HS-5 (cell line): ENCODE measurements at regions not wholly inside any gene's neighbourhood (a gene's known extent, or its start where the extent isn't known, plus 50 kb on each side); places are given as distances from the start of the nearest gene placed in this dataset.
"Not testable (repeated sequence)": the region's sequence is repeated elsewhere in the genome, so short reads cannot be mapped to it uniquely, and the experiment has no call there.

Experiments used
- DNase-seq: peaks from one replicate; pipeline ENCODE4 v3.0.0-alpha.2; 2012; ENCODE audit warnings: low read depth

DNA sequence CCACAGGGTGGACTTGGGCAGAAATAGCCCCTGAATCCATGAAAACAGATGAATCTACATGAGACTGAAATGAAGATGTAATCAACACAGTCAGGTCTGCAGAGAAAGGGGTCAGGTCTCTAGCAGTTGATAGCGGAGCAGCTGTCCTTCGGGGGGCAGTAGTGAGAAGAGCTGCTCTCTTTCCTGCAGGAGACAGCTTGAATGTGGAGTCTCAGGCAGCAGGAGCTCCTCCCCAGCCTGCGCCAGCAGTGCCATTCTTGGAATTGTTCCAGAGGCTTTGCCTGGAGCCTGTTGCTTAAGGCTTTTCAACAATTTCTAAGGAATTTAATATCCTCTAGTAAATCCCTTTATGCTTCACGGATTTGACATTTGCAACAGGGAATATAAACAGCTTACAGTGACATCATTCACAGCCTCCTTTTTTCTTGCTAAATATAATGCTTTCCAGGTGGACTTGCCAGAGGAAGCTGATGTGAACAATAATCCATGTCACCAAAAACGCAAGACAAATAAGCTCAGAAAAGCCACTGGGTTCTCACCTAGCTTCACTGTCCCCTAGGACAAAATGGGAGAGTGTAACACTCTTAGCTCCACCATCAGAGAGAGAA is 1535.1 kb downstream of the RPIA start:
- not testable (repeated sequence) for DNase-seq

DNA sequence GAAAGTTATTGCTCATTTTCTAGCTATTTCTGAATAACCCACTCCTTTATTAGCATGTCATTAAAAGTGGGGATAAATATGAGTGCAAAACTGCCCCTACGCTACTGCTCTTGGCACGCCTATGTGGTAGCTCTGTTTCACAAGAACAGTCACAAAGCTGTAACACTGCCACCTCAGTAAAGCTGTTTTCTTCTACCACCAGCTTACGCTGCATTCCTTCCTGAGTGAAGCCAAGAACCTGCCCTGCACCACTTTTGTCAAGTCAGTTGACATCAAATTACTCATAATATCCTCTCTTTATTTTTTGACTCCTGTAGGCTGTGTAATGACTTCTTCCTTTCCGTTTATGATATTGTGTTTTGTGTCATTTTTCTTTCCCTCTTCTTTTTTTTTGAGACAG is 1539.7 kb downstream of the RPIA start:
- not testable (repeated sequence) for DNase-seq

DNA sequence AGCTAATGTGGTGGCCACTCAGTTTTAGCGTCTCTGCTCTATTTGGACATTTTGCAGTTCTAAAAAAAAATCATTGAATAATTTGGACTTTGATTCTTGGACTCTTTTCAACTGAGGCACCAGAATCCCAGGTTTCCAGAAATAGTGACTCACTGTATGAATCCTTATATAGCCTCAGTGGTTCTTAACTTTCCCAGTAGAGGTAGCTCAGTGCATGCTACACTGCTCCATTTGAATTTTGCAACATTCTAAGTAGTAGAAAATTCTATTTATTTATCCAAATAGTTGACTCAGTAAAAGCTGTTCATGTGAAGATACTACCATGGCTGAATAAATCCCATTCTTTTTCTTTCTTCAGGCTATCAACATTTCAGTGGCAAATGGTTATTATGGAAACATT is 1544.0 kb downstream of the RPIA start:
- not testable (repeated sequence) for DNase-seq

DNA sequence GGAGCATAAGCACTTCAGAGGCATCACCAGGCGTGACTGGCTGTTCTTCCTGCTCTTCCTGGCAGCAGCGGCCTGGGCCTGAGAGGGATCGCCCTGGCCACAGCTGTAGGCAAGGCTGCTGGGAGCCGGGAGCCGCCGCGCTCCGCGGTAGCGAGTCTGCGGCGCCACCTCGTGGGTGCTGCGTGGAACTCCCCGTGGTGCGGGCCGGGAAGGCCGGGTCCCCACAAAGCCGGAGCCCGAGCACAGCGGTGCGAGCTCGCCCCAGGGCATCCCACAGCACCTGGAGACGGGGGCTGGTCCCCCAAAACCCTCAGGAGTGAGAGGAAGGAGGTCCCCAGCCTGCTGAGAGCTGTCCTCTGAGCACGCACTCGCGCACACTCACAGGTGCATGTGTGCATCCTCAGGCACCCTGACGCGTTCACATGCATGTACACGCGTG is 1546.5 kb downstream of the RPIA start:
- DNase-seq: not testable (repeated sequence)

DNA sequence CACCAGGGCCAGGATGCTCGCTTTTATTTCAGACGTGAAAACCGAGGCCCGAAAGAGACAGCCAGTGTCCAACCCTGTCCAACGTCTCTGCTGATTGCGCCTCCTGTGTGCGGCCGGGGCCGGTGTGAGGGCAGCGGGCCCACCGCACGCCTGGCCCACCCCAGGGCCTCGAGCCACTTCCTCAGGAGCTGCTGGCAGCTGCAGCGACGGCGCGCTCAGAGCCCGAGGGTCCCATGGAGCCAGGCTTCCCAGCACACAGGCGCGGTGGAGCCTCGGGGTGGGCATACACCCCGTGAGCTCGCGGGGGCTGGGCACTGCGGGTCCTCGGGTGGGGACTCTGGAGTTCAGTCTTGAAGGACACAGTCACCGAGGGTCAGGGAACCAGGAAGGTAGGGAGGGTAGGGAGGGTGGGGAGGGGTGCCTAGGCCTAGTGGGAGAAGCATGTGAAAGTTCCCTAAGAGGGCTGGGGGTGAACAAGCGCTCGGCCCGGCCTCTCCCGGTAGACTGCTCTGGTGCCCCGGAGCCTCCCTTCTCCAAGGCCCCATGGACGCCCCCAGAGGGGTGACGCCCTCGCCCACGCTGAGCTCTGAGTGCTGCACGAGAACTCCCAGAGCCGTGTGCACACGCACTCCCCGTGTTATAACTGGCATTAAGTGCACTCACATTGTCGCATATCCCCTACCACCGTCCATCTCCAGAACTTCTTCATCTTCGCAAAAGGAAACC is 1547.2 kb downstream of the RPIA start:
- not testable (repeated sequence) for DNase-seq

DNA sequence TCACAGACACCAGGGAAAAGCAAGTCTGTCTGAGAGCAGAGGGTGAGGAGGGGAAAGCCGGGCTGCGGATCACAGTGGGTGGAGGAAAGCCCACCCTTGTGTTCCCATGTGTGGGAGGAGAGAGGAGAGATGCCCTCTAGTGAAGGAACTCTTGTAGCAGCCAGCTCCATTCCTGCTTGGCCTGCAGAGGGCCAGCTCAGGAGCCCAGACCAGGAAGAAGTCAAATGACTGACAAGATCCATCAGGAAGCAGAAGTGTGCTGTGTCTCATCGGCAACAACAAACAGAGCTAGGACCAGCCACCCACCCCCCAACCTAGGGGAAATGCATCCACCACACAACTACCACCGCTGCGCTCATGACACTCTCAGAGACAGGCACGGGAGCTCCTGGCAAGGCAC is 1548.3 kb downstream of the RPIA start:
- not testable (repeated sequence) for DNase-seq

DNA sequence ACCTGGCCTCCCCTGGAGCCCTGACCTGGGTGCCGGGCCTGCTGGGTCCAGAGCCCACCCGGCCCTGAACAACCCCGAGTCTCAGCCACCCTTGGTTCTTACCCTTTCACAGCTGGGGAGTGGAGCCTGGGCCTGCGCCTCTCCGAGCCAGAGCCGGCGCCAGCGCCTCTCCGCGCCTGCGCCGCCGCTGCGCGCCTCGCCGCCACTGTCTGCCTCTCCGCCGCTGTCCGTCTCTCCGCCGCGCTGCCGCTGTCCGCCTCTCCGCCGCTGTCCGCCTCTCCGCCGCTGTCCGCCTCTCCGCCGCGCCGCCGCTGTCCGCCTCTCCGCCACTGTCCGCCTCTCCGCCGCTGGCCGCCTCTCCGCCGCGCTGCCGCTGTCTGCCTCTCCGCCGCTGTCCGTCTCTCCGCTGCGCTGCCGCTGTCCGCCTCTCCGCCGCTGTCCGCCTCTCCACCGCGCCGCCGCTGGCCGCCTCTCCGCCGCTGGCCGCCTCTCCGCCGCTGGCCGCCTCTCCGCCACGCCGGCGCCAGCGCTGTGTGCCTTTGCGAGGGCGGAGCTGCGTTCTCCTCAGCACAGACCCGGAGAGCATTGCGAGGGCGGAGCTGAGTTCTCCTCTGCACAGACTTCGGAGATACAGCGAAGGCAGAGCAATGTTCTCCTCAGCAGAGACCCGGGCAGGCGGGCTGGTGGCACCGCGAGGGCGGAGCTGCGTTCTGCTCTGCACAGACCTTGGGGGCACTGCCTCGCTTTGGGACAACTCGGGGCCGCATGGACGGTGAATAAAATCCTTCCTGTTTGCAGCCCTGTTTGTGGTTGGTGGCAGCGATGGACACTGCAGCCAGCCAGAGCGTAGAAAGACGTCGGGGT is 1553.7 kb downstream of the RPIA start:
- not testable (repeated sequence) for DNase-seq

DNA sequence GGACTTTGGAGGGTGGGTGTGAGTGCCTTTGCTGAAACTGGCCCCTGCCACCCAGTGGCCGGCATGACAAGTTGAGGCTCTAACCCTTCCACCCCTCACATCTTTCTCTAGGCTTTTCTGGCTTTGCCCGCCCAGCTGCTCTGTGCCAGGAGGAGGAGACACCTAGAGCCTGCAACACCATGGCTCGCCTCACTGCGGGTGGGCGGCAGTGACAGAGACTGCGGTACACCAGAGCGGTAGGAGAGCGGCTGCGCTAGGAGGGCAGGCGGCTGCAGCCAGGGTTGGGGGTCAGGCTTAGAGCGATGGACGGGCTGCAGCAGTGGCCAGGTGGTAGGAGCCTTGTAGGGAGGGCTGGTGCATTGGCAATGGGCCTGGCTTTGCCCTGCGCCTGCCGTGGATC is 1556.9 kb downstream of the RPIA start:
- DNase-seq: not testable (repeated sequence)

DNA sequence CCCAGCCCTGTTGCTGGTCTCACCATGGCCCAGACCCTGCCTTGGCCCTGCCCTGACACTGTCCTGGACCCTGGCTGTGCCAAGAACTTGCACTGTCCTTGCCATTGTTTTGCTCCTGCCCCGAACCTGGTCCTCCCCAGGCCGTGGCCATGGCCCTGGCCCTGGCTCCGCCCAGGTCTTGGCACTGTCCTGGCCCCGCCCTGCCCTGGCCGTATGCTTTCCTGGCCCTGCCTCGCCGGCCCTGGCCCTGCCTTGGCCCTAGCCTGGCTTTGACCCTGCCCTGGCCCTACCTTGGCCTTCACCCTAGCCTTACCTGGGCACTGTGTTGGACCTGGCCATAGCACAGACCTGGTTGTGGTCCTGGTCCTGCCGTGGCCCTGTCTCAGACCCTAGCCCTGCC is 1558.9 kb downstream of the RPIA start:
- not testable (repeated sequence) for DNase-seq

DNA sequence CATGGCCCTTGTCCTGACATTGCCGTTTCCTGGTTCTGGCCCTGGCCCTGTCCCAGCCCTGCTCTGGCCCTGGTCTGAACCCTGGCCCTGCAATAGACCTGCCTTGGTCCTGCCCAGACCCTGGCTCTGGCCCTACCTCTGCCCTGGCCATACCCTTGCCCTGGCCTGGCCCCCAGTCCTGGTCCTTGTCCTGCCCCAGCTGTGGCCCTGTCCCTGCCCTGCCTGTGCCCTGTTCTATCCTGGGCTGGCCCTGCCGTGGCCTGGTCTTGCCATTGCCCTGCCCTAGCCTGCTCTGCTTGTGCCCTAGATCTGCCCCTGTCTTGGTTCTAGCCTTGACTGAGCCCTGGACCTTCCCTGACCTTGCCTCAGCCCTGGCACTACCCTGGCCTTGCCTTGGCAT is 1560.1 kb downstream of the RPIA start:
- DNase-seq: not testable (repeated sequence)

DNA sequence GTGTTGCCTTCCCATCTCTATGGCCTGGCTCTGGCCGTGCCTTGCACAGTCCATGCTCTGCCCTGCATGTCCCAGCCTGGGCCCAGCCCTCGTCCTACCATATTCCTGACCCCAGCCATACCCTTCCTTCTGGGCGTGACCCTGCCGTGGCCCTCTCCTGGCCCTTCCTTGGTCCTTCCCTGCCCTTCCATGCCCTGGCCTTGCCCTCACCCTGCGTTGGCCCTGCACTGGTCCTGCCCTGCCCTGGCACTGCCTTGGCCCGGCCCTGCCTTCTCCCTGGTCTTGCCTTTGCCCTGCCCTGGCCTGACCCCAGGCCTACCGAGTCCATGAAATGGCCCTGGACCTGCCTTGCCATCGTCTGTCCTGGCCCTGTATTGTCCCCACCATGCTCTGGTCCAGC is 1561.8 kb downstream of the RPIA start:
- not testable (repeated sequence) for DNase-seq

DNA sequence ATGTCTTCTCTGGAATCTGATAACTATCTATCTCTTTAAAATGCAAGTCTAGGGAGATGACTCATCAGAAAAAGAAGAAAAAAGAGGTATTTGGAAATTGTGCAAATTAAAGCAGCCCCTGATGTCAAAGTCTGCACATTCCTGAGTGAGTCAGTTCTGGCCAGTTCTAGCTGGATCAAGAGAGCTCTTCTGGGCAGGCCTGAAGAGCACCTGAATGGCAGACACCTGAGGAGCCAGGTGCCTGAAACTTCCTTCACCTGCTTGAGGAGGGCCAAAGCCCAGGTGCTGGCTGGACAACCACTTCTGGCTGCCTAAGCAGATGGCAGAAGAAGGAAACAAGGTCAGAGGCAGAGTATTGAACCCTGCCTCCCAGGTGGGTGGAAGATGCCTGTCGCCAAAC is 1575.4 kb downstream of the RPIA start:
- not testable (repeated sequence) for DNase-seq

DNA sequence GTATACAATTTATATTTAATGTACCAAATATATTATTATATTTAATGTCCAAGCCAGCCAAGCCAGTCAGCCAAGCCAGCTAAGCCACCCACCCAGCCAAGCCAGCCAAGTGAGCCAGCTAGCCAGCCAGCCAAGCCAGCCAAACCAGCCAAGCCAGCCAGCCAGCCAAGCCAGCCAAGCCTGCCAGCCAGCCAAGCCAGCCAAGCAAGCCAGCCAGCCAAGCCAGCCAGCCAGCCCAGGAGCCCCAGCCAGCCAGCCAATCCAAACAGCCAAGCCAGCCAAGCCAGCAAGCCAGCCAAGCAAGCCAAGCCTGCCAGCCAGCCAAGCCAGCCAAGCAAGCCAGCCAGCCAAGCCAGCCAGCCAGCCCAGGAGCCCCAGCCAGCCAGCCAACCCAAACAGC is 1596.3 kb downstream of the RPIA start:
- not testable (repeated sequence) for DNase-seq

DNA sequence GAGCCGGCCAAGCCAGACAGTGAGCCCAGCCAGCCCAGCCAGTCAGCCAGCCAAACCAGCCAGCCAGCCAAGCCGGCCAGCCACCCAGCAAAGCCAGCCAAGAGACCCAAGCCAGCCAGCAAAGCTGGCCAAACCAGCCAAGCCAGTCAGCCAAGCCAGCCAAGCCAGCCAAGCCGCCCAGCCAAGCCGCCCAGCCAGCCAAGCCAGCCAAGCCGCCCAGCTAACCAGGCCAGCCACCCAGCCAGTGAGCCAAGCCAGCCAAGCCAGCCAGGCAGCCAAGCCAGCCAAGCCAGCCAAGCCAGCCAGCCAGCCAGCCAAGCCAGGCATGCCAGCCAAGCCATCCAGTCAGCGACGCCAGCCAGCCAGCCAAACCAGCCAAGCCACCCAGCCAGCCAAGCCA is 1596.9 kb downstream of the RPIA start:
- DNase-seq: not testable (repeated sequence)

DNA sequence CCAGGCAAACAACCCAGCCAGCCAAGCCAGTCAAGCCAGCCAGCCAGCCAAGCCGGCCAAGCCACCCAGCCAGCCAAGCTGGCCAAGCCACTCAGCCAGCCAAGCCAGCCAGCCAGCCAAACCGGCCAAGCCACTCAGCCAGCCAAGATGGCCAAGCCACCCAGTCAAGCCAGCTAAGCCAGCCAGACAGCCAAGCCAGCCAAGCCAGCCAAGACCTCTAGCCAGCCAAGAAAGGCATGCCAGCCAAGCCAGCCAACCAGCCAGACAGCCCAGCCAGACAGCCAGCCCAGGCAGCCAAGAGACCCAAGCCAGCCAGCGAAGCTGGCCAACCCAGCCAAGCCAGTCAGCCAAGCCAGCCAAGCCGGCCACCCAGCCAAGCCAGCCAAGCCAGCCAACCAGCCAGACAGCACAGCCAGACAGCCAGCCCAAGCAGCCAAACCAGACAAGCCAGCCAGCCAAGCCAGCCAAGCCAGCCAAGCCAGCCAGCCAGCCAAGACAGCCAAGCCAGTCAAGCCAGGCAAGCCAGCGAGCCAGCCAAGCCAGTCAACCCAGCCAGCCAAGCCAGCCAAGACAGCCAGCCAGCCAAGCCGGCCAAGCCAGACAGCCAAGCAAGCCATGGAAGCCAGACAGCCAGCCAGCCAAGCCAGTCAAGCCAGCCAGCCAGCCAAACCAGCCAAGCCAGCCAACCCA is 1598.0 kb downstream of the RPIA start:
- DNase-seq: not testable (repeated sequence)

DNA sequence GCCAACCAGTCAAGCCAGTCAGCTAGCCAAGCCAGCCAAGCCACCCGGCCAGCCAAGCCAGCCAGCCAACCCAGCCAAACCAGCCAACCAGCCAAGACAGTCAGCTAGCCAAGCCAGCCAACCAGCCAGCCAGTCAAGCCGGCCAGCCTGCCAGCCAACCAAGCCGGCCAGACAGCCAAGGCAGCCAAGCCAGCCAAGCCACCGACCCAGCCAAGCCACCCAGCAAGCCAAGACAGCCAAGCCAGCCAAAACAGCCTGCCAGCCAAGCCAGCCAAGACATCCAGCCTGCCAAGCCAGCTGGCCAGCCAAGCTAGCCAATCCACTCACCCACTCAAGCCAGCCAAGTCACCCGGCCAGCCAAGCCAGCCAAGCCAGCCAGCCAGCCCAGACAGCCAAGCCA is 1599.2 kb downstream of the RPIA start:
- not testable (repeated sequence) for DNase-seq

DNA sequence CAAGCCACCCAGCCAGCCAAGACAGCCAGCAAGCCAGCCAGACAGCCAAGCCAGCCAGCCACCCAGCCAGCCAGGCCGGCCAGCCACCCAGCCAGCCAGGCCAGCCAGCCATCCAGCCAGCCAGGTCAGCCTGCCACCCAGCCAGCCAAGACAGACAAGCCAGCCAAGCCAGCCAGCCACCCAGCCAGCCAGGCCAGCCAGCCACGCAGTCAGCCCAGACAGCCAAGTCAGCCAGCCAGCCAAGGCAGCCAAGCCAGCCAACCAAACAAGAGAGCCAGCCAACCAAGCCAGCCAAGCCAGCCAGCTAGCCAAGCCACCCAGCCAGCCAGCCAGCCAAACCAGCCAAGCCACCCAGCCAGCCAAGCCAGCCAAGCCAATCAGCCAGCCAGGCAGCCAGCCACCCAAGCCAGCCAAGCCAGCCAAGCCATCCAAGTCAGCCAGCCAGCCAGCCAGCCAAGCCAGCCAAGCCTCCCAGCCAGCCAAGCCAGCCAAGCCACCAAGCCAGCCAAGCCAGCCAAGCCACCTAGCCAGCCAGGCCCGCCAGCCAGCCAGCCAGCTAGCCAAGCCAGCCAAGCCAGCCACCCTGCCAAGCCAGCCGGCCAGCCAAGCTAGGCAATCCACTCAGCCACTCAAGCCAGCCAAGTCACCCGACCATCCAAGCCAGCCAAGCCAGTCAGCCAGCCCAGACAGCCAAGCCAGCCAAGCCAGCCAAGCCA is 1599.9 kb downstream of the RPIA start:
- not testable (repeated sequence) for DNase-seq

DNA sequence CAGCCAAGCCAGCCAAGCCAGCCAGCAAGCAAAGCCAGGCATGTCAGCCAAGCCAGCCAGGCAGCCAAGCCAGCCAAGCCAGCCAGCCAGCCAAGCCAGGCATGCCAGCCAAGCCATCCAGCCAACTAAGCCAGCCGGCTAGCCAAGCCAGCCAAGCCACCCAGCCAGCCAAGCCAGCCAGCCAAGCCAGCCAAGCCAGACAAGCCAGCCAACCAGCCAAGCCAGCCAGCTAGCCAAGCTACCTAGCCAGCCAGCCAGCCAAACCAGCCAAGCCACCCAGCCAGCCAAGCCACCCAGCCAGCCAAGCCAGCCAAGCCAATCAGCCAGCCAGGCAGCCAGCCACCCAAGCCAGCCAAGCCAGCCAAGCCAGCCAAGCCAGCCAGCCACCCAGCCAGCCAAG is 1600.5 kb downstream of the RPIA start:
- DNase-seq: not testable (repeated sequence)

DNA sequence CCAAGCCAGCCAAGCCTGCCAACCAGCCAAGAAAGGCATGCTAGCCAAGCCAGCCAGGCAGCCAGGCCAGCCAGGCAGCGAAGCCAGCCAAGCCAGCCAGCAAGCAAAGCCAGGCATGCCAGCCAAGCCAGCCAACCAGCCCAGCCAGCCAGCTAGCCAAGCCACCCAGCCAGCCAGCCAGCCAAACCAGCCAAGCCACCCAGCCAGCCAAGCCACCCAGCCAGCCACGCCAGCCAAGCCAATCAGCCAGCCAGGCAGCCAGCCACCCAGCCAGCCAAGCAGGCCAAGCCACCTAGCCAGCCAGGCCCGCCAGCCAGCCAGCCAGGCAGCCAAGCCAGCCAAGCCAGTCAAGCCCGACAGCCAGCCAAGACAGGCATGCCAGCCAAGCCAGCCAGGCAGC is 1601.0 kb downstream of the RPIA start:
- DNase-seq: not testable (repeated sequence)

DNA sequence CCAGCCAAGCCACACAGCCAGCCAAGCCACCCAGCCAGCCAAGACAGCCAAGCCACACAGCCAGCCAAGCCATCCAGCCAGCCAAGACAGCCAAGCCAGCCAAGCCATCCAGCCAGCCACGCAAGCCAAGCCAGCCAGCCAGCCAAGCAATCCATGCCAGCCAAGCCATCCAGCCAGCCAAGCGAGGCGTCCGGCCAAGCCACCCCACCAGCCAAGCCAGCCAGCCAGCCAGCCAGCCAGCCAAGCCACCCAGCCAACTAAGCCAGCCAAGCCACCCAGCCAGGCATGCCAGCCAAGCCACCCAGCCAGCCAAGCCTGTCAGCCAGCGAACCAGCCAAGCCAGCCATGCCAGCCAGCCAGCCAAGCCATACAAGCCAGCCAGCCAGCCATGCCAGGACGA is 1601.8 kb downstream of the RPIA start:
- not testable (repeated sequence) for DNase-seq

DNA sequence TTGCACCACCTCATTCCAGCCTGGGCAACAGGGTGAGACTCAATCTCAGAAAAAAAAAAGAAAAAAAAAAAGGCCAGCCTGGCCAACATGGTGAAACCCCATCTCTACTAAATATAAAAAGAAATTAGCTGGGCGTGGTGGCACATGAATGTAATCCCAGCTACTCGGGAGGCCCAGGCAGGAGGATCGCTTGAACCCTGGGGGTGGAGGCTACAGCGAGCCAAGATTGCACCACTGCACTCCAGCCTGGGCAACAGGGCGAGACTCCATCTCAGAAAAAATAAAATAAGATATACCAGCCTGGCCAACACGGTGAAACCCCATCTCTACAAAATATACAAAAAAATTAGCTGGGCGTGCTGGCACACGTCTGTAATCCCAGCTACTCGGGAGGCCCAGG is 1602.3 kb downstream of the RPIA start:
- DNase-seq: not testable (repeated sequence)
